K562 (cell line): ENCODE measurements at regions not wholly inside any gene's neighbourhood (a gene's known extent, or its start where the extent isn't known, plus 50 kb on each side); places are given as distances from the start of the nearest gene placed in this dataset.

Source experiments
- ATAC-seq: fragments of 200-7000 bp; cut with Tn5 transposase; 3 replicates; pipeline ENCODE4 v1.9.1; 2020; ENCODE audit warnings: moderate library complexity
- BruUV-seq: library from RNA; stranded (reverse); fragments of 400-500 nt; replicated peaks from 2 replicates; lab custom pipeline; 2021; lab: Mats Ljungman, UMichigan
- CTCF ChIA-PET: fragments of 300-600 bp; formaldehyde crosslinking; extraction: SDS; loops from one replicate; lab custom pipeline; 2021; ENCODE audit warnings: low intra/inter-chr PET ratio; lab: Yijun Ruan, JAX
- POLR2A ChIA-PET: fragments of 300-600, 350-650 bp; sonication (Branson Sonifier 250); formaldehyde crosslinking; extraction: SDS; loops from one replicate; lab custom pipeline; 2021; ENCODE audit warnings: antibody characterized with exemption, inconsistent platforms; lab: Yijun Ruan, JAX
- DNase-seq, 4 experiments: peaks; one replicate each; pipeline versions ENCODE4 v3.0.0 to v3.0.0-alpha.2; 2011 to 2018; ENCODE audit warnings: low spot score in 3 of 4, mixed read lengths in 3 of 4; ENCODE audit errors: extremely low read depth in 1 of 4
- FAIRE-seq: peaks from 2 replicates; lab custom pipeline; 2011; peaks lifted over from hg19 to GRCh38; lab: Jason Lieb, UNC
- H2AFZ ChIP-seq: 2 replicates; pipeline ENCODE4 v1.6.0; 2011; ENCODE audit warnings: low read depth, low read length, control low read depth, inconsistent platforms
- H3K27ac ChIP-seq: fragments of 200-600 bp; 3 replicates; pipeline ENCODE4 v1.8.0; 2011; ENCODE audit warnings: low read depth, mild to moderate bottlenecking, control low read depth, inconsistent platforms, low read length, moderate library complexity, mixed read lengths; ENCODE audit errors: extremely low read depth
- H3K27me3 ChIP-seq, 2 experiments: fragments of 300-600 bp in 1 of 2; 2 replicates in 1 of 2; 3 replicates in 1 of 2; pipeline versions ENCODE4 v1.6.0 to v1.8.0; 2011; ENCODE audit warnings: inconsistent platforms in 2 of 2, low read length in 2 of 2, mild to moderate bottlenecking in 1 of 2, mixed read lengths in 1 of 2, moderate library complexity in 1 of 2; ENCODE audit not compliant: control insufficient read depth in 2 of 2, insufficient read depth in 2 of 2
- H3K36me3 ChIP-seq: fragments of 300-600 bp; 3 replicates; pipeline ENCODE4 v1.8.0; 2011; ENCODE audit warnings: mild to moderate bottlenecking, low read length, inconsistent platforms; ENCODE audit not compliant: control insufficient read depth, insufficient read depth
- H3K4me1 ChIP-seq, 2 experiments: fragments of 200-600 bp in 1 of 2; replicated peaks in 1 of 2; 2 replicates in 1 of 2; 3 replicates in 1 of 2; pipeline versions ENCODE4 v1.5.1 to v1.8.0; 2011; ENCODE audit warnings: inconsistent platforms in 2 of 2, low read length in 2 of 2, mild to moderate bottlenecking in 1 of 2, mixed read lengths in 1 of 2, moderate library complexity in 1 of 2; ENCODE audit not compliant: control insufficient read depth in 2 of 2, insufficient read depth in 2 of 2
- H3K4me2 ChIP-seq: 2 replicates; pipeline ENCODE4 v1.6.1; 2011; ENCODE audit warnings: low read length, control low read depth, inconsistent platforms, mixed read lengths; ENCODE audit not compliant: insufficient read depth
- H3K4me3 ChIP-seq: fragments of 200-600 bp; sonication (generic), shearing (Covaris generic); 2 replicates; pipeline ENCODE4 v1.5.1; 2016; ENCODE audit warnings: control low read depth, inconsistent platforms
- H3K79me2 ChIP-seq: fragments of 200-600 bp; 3 replicates; pipeline ENCODE4 v1.8.0; 2011; ENCODE audit warnings: low read length, inconsistent platforms; ENCODE audit not compliant: control insufficient read depth, insufficient read depth
- H3K9ac ChIP-seq, 2 experiments: 2 replicates each; pipeline versions ENCODE4 v1.6.0 to v1.6.1; 2011; ENCODE audit warnings: low read depth in 2 of 2, low read length in 2 of 2, control low read depth in 1 of 2, inconsistent platforms in 1 of 2, mild to moderate bottlenecking in 1 of 2, mixed read lengths in 1 of 2; ENCODE audit not compliant: insufficient read depth in 1 of 2
- H3K9me1 ChIP-seq: one replicate; pipeline ENCODE4 v1.6.0; 2011; ENCODE audit warnings: inconsistent platforms, mild to moderate bottlenecking, low read length, moderate library complexity; ENCODE audit not compliant: control insufficient read depth, insufficient read depth
- H3K9me3 ChIP-seq: replicated peaks from 2 replicates; pipeline ENCODE4 v1.5.1; 2011; ENCODE audit warnings: low read depth, low read length, inconsistent platforms; ENCODE audit not compliant: control insufficient read depth, insufficient read depth
- H4K20me1 ChIP-seq: replicated peaks from 2 replicates; pipeline ENCODE4 v1.6.1; 2011; ENCODE audit warnings: low read length, inconsistent platforms, mixed read lengths; ENCODE audit not compliant: control insufficient read depth, insufficient read depth
- ELF2 ChIP-seq: fragments of 250-450 bp; sonication (Bioruptor Pico); IDR thresholded peaks from 2 replicates; pipeline ENCODE4 v1.5.0; 2021; ENCODE audit warnings: mild to moderate bottlenecking
- ELK1 ChIP-seq: sonication (generic); formaldehyde crosslinking; IDR thresholded peaks from 2 replicates; pipeline ENCODE4 v1.8.1; 2022; ENCODE audit warnings: missing genetic modification reagents
- ERF ChIP-seq: fragments of 450-650 bp; formaldehyde crosslinking; IDR thresholded peaks from 2 replicates; pipeline ENCODE4 v1.4.0; 2020; ENCODE audit warnings: mild to moderate bottlenecking, mixed read lengths
- HBP1 ChIP-seq: fragments of 450-650 bp; formaldehyde crosslinking; IDR thresholded peaks from 2 replicates; pipeline ENCODE4 v1.4.0; 2022; ENCODE audit warnings: missing genetic modification characterization
- ILK ChIP-seq: fragments of 450-650 bp; IDR thresholded peaks from 2 replicates; pipeline ENCODE4 v1.6.1; 2016; ENCODE audit warnings: missing genetic modification characterization, low read depth, mild to moderate bottlenecking, missing compliant biosample characterization, moderate library complexity, borderline replicate concordance
- SMARCB1 ChIP-seq: IDR thresholded peaks from 2 replicates; pipeline ENCODE4 v1.6.1; 2011; ENCODE audit warnings: improper control_type of control experiment, low read depth; ENCODE audit not compliant: insufficient read length
- ZNF507 ChIP-seq: conservative IDR thresholded peaks from 2 replicates; pipeline ENCODE4 v1.6.1; 2017; ENCODE audit warnings: missing genetic modification characterization, missing compliant biosample characterization
- ZNF76 ChIP-seq: fragments of 250-450 bp; sonication (Bioruptor Pico); IDR thresholded peaks from 2 replicates; pipeline ENCODE4 v1.4.0; 2020; ENCODE audit warnings: mild to moderate bottlenecking, moderate library complexity, borderline replicate concordance
- WGBS: fragments of 100-300 bp; shearing (Covaris generic); methylation state at CpG from one replicate; pipeline ENCODE4 v1.1.6; 2016; ENCODE audit warnings: low coverage, mixed read lengths; ENCODE audit not compliant: insufficient coverage; ENCODE audit errors: missing lambda C conversion rate; 5-methylcytosine and 5-hydroxymethylcytosine counted together
- in situ Hi-C: fragments of 300-500 bp; cut with MboI; formaldehyde crosslinking; loops from 4 replicates; pipeline ENCODE4 v1.15.0; 2018; ENCODE audit warnings: inconsistent platforms, mixed read lengths
- intact Hi-C: fragments of 100-400 bp; cut with micrococcal nuclease; formaldehyde crosslinking; loops from 2 replicates; pipeline ENCODE4 v1.14.2; 2022
- TF ChIP-seq, protein P1 (sequence below), 2 experiments: fragments of 450-650 bp; conservative IDR thresholded peaks; 2 replicates each; pipeline ENCODE4 v1.6.1; 2017; ENCODE audit warnings: mild to moderate bottlenecking in 2 of 2, moderate library complexity in 2 of 2
- TF ChIP-seq, protein P2 (sequence below): fragments of 450-650 bp; formaldehyde crosslinking; IDR thresholded peaks from 2 replicates; pipeline ENCODE4 v1.4.0; 2020; ENCODE audit warnings: mild to moderate bottlenecking, moderate library complexity

GRCh38 chr4:148764720-148765119, 322.5 kb upstream of the NR3C2 start (continued):
- no peak for TF ChIP-seq HBP1 (CRISPR knock-in tag)
- no peak for TF ChIP-seq ELF2
- no peak for TF ChIP-seq SMARCB1
- no peak for TF ChIP-seq ZNF507
- no peak for TF ChIP-seq ZNF76 (CRISPR knock-in tag)
- TF ChIP-seq, protein P1, sequence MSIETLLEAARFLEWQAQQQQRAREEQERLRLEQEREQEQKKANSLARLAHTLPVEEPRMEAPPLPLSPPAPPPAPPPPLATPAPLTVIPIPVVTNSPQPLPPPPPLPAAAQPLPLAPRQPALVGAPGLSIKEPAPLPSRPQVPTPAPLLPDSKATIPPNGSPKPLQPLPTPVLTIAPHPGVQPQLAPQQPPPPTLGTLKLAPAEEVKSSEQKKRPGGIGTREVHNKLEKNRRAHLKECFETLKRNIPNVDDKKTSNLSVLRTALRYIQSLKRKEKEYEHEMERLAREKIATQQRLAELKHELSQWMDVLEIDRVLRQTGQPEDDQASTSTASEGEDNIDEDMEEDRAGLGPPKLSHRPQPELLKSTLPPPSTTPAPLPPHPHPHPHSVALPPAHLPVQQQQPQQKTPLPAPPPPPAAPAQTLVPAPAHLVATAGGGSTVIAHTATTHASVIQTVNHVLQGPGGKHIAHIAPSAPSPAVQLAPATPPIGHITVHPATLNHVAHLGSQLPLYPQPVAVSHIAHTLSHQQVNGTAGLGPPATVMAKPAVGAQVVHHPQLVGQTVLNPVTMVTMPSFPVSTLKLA (conservative IDR thresholded peaks at IDR 0.05) = no peak
- no peak for TF ChIP-seq ERF (CRISPR knock-in tag)

DNA sequence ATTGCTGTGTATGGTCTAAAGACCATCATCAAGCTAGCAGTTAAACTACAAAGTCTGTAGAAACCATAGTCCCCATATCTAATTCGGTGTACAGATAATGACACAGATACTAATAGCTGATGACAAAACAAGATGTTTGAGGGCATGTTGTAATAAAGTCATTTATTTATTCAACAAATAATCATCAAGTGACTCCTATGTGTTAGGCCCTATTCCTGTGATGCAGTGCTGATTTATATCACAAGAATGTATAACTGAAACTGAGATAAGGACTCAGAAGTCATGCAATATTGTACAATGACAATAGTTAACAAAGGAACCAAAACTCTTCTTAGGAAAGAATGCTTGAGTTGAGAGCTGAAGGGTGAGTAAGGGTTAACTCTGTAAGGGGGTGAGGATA, 315.0 kb upstream of the NR3C2 start:
- intact Hi-C loops = no loop called here
- no peak for DNase-seq
- 0% methylated on average over 1 of the region's 1 CpG for WGBS

More for the DNA sequence above, 315.0 kb upstream of the NR3C2 start:
- ChIA-PET POLR2A (no interaction called here), CTCF (no interaction called here)
- no peaks in the 10 kb centered on the region for H3K27me3 ChIP-seq
- in situ Hi-C loops = no loop called here
- H3K4me2 ChIP-seq = no peak overlapping the region
- H3K36me3 ChIP-seq = no peaks in the 10 kb centered on the region
- FAIRE-seq (no peak), ATAC-seq (no peak)
- BruUV-seq = no TSS peak
- no peak overlapping the region for H3K27ac ChIP-seq
- H3K9me3 ChIP-seq = no peaks in the 10 kb centered on the region
- TF ChIP-seq, protein P2, sequence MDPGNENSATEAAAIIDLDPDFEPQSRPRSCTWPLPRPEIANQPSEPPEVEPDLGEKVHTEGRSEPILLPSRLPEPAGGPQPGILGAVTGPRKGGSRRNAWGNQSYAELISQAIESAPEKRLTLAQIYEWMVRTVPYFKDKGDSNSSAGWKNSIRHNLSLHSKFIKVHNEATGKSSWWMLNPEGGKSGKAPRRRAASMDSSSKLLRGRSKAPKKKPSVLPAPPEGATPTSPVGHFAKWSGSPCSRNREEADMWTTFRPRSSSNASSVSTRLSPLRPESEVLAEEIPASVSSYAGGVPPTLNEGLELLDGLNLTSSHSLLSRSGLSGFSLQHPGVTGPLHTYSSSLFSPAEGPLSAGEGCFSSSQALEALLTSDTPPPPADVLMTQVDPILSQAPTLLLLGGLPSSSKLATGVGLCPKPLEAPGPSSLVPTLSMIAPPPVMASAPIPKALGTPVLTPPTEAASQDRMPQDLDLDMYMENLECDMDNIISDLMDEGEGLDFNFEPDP (CRISPR knock-in tag) = no peak
- no peak for TF ChIP-seq ELK1 (CRISPR knock-in tag)
- no peak for TF ChIP-seq ILK (tag)
- H3K9me1 ChIP-seq = no peaks in the 10 kb centered on the region
- H4K20me1 ChIP-seq = no peaks in the 10 kb centered on the region
- no peak overlapping the region for H3K9ac ChIP-seq
- H3K4me3 ChIP-seq = no peak overlapping the region
- H2AFZ ChIP-seq = no peak overlapping the region
- no peaks in the 10 kb centered on the region for H3K79me2 ChIP-seq
- no peaks in the 10 kb centered on the region for H3K4me1 ChIP-seq
